HCEC 1CT (cell line): ENCODE measurements at regions not wholly inside any gene's neighbourhood (a gene's known extent, or its start where the extent isn't known, plus 50 kb on each side); places are given as distances from the start of the nearest gene placed in this dataset.
A peak's percentile ranks its signal among the peaks of the same experiment; 100 is the strongest.
"Not testable (repeated sequence)": the region's sequence is repeated elsewhere in the genome, so short reads cannot be mapped to it uniquely, and the experiment has no call there.

Experiments
- DNase-seq: peaks from one replicate; pipeline ENCODE4 v3.0.0-alpha.2; 2017

GRCh38 chr2:194320520-194320919, 1336.5 kb upstream of the SLC39A10 start:
- no peak for DNase-seq

- no peak for DNase-seq
These were observed 1337.6 kb upstream of the SLC39A10 start for GRCh38 chr2:194319222-194319992.

GRCh38 chr2:194314042-194314441, 1343.0 kb upstream of the SLC39A10 start:
- DNase-seq = no peak

GRCh38 chr2:194304191-194304590, 1352.8 kb upstream of the SLC39A10 start:
- no peak for DNase-seq

- DNase-seq = no peak
These were observed 1355.1 kb upstream of the SLC39A10 start for GRCh38 chr2:194301946-194302345.

- DNase-seq = no peak
These were observed 1362.9 kb upstream of the SLC39A10 start for GRCh38 chr2:194294156-194294555.

- no peak for DNase-seq
These were observed 1365.9 kb upstream of the SLC39A10 start for GRCh38 chr2:194291104-194291503.

- DNase-seq = no peak
These were observed 1367.2 kb upstream of the SLC39A10 start for GRCh38 chr2:194289712-194290346.

GRCh38 chr2:194276667-194277066, 1380.4 kb upstream of the SLC39A10 start:
- DNase-seq = not testable (repeated sequence)

- no peak for DNase-seq
These were observed 1385.6 kb upstream of the SLC39A10 start for GRCh38 chr2:194271293-194271961.

- no peak for DNase-seq
These were observed 1386.4 kb upstream of the SLC39A10 start for GRCh38 chr2:194270648-194271047.

GRCh38 chr2:194264586-194264985, 1392.4 kb upstream of the SLC39A10 start:
- DNase-seq = no peak

- no peak for DNase-seq
These were observed 1396.8 kb upstream of the SLC39A10 start for GRCh38 chr2:194260185-194260584.

GRCh38 chr2:194257095-194257494, 1399.9 kb upstream of the SLC39A10 start:
- DNase-seq = no peak

- DNase-seq = no peak
These were observed 1403.3 kb upstream of the SLC39A10 start for GRCh38 chr2:194253528-194254259.

- DNase-seq = no peak
These were observed 1404.9 kb upstream of the SLC39A10 start for GRCh38 chr2:194252127-194252526.

GRCh38 chr2:194232600-194232999, 1424.4 kb upstream of the SLC39A10 start:
- DNase-seq = no peak

GRCh38 chr2:194223218-194223617, 1433.8 kb upstream of the SLC39A10 start:
- no peak for DNase-seq

GRCh38 chr2:194214192-194214591, 1442.8 kb upstream of the SLC39A10 start:
- DNase-seq = no peak

- no peak for DNase-seq
These were observed 1451.3 kb upstream of the SLC39A10 start for GRCh38 chr2:194205568-194206227.

- DNase-seq = peak; percentile 11
These were observed 1453.1 kb upstream of the SLC39A10 start for GRCh38 chr2:194203898-194204297.

GRCh38 chr2:194182888-194183287, 1474.1 kb upstream of the SLC39A10 start:
- DNase-seq = no peak

GRCh38 chr2:194176134-194176533, 1480.9 kb upstream of the SLC39A10 start:
- no peak for DNase-seq
